Urothelium cell line (cell line): ENCODE measurements at regions not wholly inside any gene's neighbourhood (a gene's known extent, or its start where the extent isn't known, plus 50 kb on each side); places are given as distances from the start of the nearest gene placed in this dataset.

Source experiments
- DNase-seq: peaks from one replicate; pipeline ENCODE4 v3.0.0; 2011; ENCODE audit warnings: low spot score, mixed read lengths
- FAIRE-seq: peaks from 2 replicates; lab custom pipeline; 2011; peaks lifted over from hg19 to GRCh38; lab: Jason Lieb, UNC

DNA sequence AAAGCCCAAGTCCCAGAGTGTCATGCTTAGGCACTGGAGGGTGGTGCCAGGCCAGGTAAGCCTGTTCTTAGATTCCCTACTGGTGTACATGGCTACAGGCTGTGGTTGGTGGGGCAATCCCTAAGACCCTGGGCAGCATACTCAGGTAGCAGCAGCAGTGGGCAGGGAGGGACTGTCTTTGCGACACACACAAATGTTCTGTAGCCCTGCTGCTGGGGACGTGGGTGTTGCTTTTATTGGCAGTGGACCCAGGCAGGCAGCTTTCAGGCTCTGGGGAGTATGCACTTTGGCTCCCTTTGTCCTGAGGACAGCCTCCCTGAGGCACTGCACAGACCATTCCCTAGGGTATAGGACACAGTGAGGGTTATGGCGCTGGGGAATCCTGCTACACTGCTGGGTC, 137.1 kb upstream of the ADAMTS19 start:
- FAIRE-seq = no peak
- no peak for DNase-seq

DNA sequence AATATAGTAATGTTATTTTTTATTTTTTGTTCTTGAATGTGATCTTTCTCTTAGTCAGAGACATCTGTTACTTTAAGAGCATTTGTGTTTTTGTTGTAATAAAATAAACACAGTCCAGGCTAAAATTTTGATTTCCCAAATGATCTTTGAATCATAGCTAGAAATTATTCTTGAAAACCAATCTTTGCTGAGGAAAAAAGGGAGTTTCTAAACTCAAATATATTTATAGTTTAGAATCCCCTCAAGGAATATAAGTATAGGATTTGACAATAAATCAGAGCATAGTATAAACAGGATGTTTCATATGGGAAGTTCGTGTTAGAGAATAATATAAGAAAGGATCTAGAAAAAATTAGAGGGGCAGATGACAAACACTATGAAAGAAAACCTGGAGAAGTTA, 118.8 kb upstream of the ADAMTS19 start:
- DNase-seq (no peak), FAIRE-seq (no peak)

DNA sequence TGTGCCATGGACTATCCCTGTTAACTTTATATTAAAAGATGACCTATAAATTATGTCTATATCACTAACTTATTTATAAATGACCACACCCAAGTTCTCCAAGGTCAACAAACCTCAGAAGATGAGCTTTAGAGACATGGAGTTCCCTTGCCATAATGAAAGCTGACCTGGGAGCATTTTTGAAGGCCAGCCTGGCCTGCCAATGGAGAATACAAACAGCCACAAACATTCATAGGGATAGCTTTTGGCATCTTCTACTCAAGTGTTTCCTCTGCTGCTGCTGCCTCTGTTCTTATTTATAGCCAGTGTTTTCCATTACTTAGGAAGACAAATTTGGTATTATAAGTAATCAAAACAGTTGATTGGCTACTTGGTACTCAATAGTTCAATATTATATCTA, 117.3 kb upstream of the ADAMTS19 start:
- no peak for DNase-seq
- FAIRE-seq = no peak

- no peak for FAIRE-seq
Observed at GRCh38 chr5:129345213-129345924, 114.7 kb upstream of the ADAMTS19 start.

GRCh38 chr5:129356846-129357245, 103.3 kb upstream of the ADAMTS19 start:
- FAIRE-seq = no peak
- no peak for DNase-seq

More at GRCh38 chr5:129345213-129345924, 114.7 kb upstream of the ADAMTS19 start:
- no peak for DNase-seq

DNA sequence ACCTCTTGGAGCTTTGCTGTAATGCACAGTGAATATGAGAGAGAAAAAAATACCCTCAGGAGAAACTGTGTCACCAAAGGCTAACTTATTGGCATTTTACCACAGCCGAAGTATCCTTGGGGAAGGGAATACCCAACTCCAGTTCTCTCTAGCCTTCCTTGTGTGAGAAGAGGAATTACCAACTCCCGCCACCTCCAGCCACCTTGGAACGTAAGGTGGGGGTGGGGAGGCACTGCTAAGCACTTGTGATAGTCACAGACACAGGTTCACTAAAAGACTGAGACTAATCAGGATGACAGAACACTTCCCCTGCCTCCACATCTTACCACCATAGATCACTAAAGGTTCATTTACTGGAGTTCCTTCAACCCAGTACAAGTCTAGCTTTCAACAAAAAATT, 102.0 kb upstream of the ADAMTS19 start:
- no peak for DNase-seq
- no peak for FAIRE-seq

DNA sequence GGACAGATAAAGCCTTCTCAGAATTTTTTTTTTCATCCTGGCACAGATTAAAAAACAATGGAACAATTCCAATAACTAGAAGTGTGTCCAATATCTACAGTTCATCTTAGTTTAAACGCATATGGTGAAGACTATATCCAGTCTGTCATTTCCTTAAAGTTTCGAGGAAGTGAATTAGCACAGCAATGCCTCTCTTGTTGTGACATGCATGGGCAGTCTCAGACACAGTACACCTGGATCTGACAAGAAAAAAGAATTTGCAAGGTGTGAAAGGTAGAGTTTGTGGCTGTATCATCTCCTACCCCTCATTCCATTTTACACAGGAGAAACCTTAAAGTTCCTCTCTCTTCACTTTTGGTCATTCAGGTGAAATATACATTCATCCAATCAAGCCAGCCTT, 100.6 kb upstream of the ADAMTS19 start:
- DNase-seq (no peak), FAIRE-seq (no peak)

DNA sequence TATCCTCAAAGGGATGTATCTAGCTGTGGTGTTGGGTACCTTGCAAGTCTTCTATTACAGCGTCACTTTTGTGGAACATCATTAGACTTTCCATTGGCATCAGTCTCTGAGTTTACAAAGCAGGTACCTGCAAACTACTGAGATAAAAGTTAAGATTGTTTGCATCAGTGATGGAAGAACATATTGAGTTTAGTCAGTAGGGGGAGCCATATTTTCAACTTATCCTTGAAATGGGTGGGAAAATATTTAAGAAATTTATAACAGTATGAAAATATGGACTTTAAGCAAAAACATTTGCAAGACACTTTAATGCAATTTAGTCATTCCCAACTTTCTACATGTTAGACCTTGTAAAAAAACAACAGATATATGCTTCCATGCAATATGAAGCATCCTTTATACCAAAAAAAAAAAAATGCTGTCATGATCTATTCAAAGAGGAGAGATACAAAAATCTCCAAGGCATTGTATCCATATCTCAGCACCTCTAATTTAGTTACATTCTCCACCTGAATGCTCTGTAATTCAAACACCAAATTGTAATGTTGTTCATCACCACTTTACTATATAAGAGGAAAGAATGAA, 98.6 kb upstream of the ADAMTS19 start:
- DNase-seq = no peak
- FAIRE-seq = peak; percentile 20

DNA sequence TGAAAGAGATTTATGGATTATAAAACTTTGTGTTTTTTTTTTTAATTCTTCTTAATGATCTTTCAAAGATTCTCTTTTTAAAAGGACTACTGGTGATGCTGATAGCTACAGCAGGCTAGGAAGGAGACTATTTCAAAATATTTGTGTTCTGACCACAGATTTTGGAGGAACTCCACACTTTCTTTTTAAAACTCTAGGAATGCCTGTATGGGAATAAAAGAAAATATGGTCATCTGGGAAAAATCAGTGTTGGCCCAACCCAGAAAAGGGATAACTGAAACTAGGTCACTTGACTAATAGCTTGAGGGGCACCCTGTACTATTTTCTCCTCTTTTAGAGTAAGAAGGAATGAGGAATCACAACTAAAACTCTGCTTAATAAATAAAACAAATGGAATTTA, 97.6 kb upstream of the ADAMTS19 start:
- FAIRE-seq (no peak), DNase-seq (no peak)

- DNase-seq (no peak), FAIRE-seq (no peak)
Observed at GRCh38 chr5:129363991-129364390, 96.1 kb upstream of the ADAMTS19 start.

DNA sequence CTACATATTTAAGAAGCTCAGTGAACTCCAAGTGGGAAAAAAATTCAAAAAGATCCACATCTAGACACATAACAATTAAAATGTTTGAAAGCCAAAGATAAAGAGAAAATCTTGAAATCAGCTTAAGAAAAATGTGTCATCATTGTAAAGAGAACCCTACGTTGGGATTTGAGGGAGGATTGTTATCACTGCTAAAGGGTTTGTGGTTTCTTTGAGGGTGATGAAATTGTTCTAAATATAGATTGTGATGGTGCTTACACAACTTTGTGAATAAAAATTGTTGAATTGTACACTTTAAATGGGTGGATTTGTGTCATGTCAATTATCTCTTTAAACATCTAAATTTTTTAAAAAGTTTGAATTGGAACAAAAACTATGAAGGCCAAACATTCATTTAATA, 92.2 kb upstream of the ADAMTS19 start:
- no peak for FAIRE-seq
- no peak for DNase-seq

- no peak for DNase-seq
- FAIRE-seq = no peak
Observed at GRCh38 chr5:129372025-129372424, 88.1 kb upstream of the ADAMTS19 start.

DNA sequence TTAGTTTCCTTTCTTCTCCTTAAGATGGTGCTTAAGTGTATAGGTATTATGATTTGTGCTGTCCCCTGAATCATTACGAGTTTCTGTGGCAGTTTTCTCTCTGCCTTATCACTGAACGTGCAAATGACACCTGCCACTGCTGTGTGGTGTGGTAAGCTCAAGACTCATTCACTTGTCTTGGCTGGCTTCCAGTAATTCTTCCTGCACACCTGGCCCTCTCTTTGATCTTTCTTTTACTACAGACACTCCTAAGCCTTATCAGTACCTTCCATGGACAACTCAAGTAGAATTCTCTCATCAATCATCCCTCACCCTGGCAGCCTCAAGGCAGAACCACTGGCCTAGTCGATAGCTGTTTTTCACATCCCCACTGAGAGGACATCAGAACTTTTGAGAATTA, 82.6 kb upstream of the ADAMTS19 start:
- DNase-seq = peak; percentile 11
- FAIRE-seq = no peak

GRCh38 chr5:129378961-129379360, 81.1 kb upstream of the ADAMTS19 start:
- DNase-seq = no peak
- FAIRE-seq = no peak

DNA sequence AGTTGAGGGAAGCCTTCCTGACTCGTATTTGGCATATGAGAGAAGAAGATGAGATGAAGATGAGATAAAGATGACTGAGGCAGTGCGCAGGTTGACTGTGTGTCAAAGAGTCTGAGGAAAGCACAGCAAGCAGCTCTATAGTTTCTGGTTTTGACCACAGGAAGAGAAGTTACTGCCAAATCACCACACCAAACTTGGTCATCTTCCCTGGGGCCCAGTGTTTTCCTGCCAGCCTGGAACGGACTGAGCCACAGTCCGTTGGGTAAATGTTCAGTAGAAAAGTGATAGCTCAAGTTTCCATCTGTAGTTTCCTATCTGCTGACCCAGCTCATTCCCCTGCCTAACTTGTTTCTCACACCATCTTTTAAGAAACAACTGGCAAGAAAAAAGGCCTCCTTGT, 80.7 kb upstream of the ADAMTS19 start:
- DNase-seq = no peak
- no peak for FAIRE-seq

GRCh38 chr5:129382921-129383672, 77.0 kb upstream of the ADAMTS19 start:
- no peak for FAIRE-seq

DNA sequence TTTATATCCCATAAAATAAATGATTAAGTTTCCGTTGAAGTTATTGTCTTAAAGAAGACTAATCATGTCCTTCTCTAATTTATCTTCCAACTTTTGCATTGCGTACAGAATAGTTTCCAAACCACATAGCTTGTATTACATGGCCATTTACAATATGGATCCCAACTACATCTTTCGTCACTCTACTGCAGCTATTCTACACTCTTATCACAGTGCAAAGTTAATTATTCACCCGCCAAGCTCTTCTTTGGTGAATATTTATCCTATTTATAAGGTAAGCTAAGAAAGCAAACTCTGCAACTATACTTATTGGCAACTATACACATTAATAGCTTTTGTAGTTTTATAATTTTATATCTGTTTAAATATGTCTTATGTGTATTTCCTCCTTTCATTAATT, 75.9 kb upstream of the ADAMTS19 start:
- no peak for DNase-seq
- FAIRE-seq = no peak

More at GRCh38 chr5:129382921-129383672, 77.0 kb upstream of the ADAMTS19 start:
- no peak for DNase-seq

GRCh38 chr5:129384736-129385135, 75.4 kb upstream of the ADAMTS19 start:
- FAIRE-seq (no peak), DNase-seq (no peak)

DNA sequence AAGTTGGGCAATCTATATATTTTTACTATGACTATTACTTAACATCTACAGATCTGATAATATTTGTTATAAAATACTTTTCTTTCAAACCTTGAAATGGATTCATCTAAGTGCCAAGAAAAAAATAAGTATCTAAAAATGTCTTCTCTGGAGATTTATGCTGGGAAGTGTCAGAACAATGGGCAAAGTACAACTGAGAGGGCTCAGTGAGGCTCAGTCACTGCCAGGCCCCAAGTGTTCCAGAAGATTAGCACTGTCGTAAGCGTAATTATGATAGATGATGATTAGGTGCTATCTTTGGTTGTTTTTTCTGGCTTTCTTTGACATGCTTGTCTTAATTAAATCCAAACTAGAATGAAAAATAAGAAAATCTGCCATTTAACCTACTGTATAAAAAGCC, 72.2 kb upstream of the ADAMTS19 start:
- no peak for FAIRE-seq
- DNase-seq = no peak

GRCh38 chr5:129392681-129393080, 67.4 kb upstream of the ADAMTS19 start:
- FAIRE-seq (no peak), DNase-seq (no peak)

GRCh38 chr5:129395247-129395646, 64.9 kb upstream of the ADAMTS19 start:
- DNase-seq (no peak), FAIRE-seq (no peak)

GRCh38 chr5:129398026-129398678, 61.9 kb upstream of the ADAMTS19 start:
- DNase-seq (no peak), FAIRE-seq (no peak)
